ENCODE measurements at regions not wholly inside any gene's neighbourhood (a gene's known extent, or its start where the extent isn't known, plus 50 kb on each side); places are given as distances from the start of the nearest gene placed in this dataset.

DNA sequence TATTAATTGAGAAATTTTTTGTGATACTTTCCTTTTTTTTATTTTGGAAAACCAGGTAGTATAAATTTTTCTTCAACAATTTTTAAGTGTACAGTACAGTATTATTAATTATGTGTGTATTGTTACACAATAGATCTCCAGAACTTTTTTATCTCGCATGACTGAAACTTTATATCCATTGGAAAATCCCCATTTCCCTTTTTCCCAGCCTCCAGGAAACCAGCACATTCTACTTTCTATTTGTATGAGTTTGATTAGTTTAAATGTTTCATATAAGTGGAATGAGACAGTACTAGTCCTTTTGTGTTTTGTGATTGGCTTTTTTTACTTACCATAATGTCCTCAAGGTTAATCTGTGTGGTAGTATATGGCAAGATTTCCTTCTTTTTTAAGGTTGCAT, 399.5 kb upstream of the ARGLU1 start:
- no peak overlapping the region for H2BK5ac ChIP-seq (ENCODE audit: low read depth, low read length, poor library complexity, severe bottlenecking)
- H4K91ac ChIP-seq (ENCODE audit: low read length): no peak overlapping the region
- no peak overlapping the region for H2AFZ ChIP-seq (ENCODE audit: low read depth, low read length)
- WGBS: no CpG with 5 or more reads among the region's 1 CpG
- H3K4ac ChIP-seq (ENCODE audit: low read depth in 1 of 2, low read length in 2 of 2): no peak overlapping the region
- no peak overlapping the region for H3K4me2 ChIP-seq (ENCODE audit: low read length, poor library complexity, severe bottlenecking)
- H3K27ac ChIP-seq (ENCODE audit: low read length, poor library complexity, severe bottlenecking): no peak overlapping the region
- no peak overlapping the region for H3K4me3 ChIP-seq (ENCODE audit: insufficient read depth in 1 of 2, low read depth in 1 of 2, low read length in 2 of 2)
- no peak overlapping the region for H3K23ac ChIP-seq (ENCODE audit: low read length in 2 of 2)
- no peaks in the 10 kb centered on the region for H3K4me1 ChIP-seq (ENCODE audit: control insufficient read depth, insufficient read depth, low read depth, low read length)
- no peak overlapping the region for H2BK15ac ChIP-seq (ENCODE audit: low read depth, poor library complexity, severe bottlenecking)
- no peak overlapping the region for H2BK12ac ChIP-seq (ENCODE audit: low read length in 2 of 2)
- H4K8ac ChIP-seq (ENCODE audit: low read length): no peak overlapping the region
- peaks cover 4% of the 10 kb centered on the region for H3K9me3 ChIP-seq (ENCODE audit: control insufficient read depth, low read length)
- no peak overlapping the region for H2AK5ac ChIP-seq (ENCODE audit: low read length, severe bottlenecking)
- no peak for DNase-seq
- no peak overlapping the region for H3K14ac ChIP-seq (ENCODE audit: low read length in 2 of 2)
- H3K36me3 ChIP-seq (ENCODE audit: control insufficient read depth in 1 of 2, insufficient read depth in 2 of 2, low read depth in 1 of 2, low read length in 2 of 2): no peaks in the 10 kb centered on the region
- H3K79me1 ChIP-seq (replicated peaks; ENCODE audit: low read length, poor library complexity, severe bottlenecking): no peaks in the 10 kb centered on the region
- no peaks in the 10 kb centered on the region for H3K27me3 ChIP-seq (ENCODE audit: control insufficient read depth in 1 of 2, insufficient read depth in 1 of 2, low read length in 2 of 2)
- no peak overlapping the region for H3K18ac ChIP-seq (ENCODE audit: low read depth in 1 of 2, low read length in 2 of 2)
- H3K9ac ChIP-seq (ENCODE audit: low read length): no peak overlapping the region
- H2BK120ac ChIP-seq (ENCODE audit: low read depth, low read length): no peak overlapping the region

DNA sequence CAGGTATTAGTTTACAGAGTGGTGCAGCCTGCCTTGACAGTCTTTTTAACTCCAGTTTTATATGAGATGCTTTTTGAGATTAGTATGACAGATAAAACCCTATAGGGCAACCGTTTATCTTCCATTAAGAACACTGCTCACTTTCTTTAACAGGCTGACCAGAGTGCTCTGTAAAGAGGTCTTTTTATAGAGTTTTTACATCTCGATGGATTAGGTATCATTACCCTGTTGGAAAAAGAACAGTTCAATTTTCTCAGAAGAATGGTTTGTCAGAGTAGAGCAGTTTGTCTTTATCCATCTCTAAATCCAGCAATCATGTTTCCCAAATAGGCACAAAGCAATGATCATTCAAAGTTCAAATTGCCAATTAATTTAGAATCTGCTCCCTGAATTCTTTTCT, 395.2 kb upstream of the ARGLU1 start:
- Histone ChIP-seq H2BK12ac (ENCODE audit: low read length in 2 of 2) (no peak overlapping the region), H3K27me3 (ENCODE audit: control insufficient read depth in 1 of 2, insufficient read depth in 1 of 2, low read length in 2 of 2) (no peaks in the 10 kb centered on the region), H3K4me3 (ENCODE audit: insufficient read depth in 1 of 2, low read depth in 1 of 2, low read length in 2 of 2) (no peak overlapping the region), H3K9me3 (ENCODE audit: control insufficient read depth, low read length) (no peaks in the 10 kb centered on the region), H3K14ac (ENCODE audit: low read length in 2 of 2) (no peak overlapping the region), H4K91ac (ENCODE audit: low read length) (no peak overlapping the region), H3K23ac (ENCODE audit: low read length in 2 of 2) (no peak overlapping the region), H3K27ac (ENCODE audit: low read length, poor library complexity, severe bottlenecking) (no peak overlapping the region), H2BK15ac (ENCODE audit: low read depth, poor library complexity, severe bottlenecking) (no peak overlapping the region), H4K8ac (ENCODE audit: low read length) (no peak overlapping the region), H3K4me1 (ENCODE audit: control insufficient read depth, insufficient read depth, low read depth, low read length) (no peaks in the 10 kb centered on the region), H3K36me3 (ENCODE audit: control insufficient read depth in 1 of 2, insufficient read depth in 2 of 2, low read depth in 1 of 2, low read length in 2 of 2) (no peaks in the 10 kb centered on the region), H2AFZ (ENCODE audit: low read depth, low read length) (no peak overlapping the region), H3K4ac (ENCODE audit: low read depth in 1 of 2, low read length in 2 of 2) (no peak overlapping the region), H3K9ac (ENCODE audit: low read length) (no peak overlapping the region), H3K79me1 (replicated peaks; ENCODE audit: low read length, poor library complexity, severe bottlenecking) (no peaks in the 10 kb centered on the region), H2BK5ac (ENCODE audit: low read depth, low read length, poor library complexity, severe bottlenecking) (no peak overlapping the region), H3K18ac (ENCODE audit: low read depth in 1 of 2, low read length in 2 of 2) (no peak overlapping the region), H2BK120ac (ENCODE audit: low read depth, low read length) (no peak overlapping the region), H3K4me2 (ENCODE audit: low read length, poor library complexity, severe bottlenecking) (no peak overlapping the region), H2AK5ac (ENCODE audit: low read length, severe bottlenecking) (no peak overlapping the region)
- 50% methylated on average over 1 of the region's 2 CpGs for WGBS
- DNase-seq: no peak

DNA sequence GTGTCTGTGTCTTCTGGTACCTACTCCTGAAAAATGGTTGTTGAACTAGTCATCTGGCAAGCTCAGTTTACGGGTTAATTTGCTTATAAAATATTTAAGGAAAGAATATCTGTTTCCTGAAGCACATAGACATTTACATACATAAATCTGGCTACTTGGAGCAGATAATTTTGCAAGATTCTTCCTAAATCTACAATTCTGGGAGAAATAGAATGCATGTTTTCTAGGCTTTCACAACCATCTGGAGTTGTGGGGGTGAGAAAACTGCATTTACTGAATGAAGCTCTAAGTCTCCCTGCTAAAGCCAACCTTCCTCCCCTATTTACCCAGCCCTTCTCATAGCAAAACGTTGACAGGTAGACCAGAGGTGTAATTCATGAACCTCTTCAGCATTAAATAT, 393.7 kb upstream of the ARGLU1 start:
- 27% methylated on average over 1 of the region's 2 CpGs for WGBS

DNA sequence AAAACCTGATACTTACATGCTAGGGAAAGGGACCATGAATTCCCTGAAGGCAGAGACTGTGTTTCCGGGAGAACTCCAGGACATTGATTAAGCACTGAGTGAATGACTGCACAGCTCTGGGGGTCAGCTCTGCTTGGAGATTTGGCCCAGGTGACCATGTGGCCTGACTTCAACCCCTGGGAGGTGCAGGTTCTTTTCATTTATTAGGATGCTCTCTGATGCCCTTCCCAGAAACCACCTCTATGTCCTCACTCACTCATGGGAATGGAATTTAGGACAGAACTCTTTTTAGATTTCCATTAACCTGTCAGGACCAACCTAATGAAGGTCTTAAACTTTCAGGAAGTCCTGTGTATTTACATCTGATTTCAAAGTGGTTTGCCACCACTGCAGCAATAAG, 393.3 kb upstream of the ARGLU1 start:
- Histone ChIP-seq H4K91ac (ENCODE audit: low read length) (no peak overlapping the region), H3K79me1 (replicated peaks; ENCODE audit: low read length, poor library complexity, severe bottlenecking) (no peaks in the 10 kb centered on the region), H2AK5ac (ENCODE audit: low read length, severe bottlenecking) (no peak overlapping the region), H4K8ac (ENCODE audit: low read length) (no peak overlapping the region), H3K4me3 (ENCODE audit: insufficient read depth in 1 of 2, low read depth in 1 of 2, low read length in 2 of 2) (no peak overlapping the region), H3K4me2 (ENCODE audit: low read length, poor library complexity, severe bottlenecking) (no peak overlapping the region), H2BK12ac (ENCODE audit: low read length in 2 of 2) (no peak overlapping the region), H2BK120ac (ENCODE audit: low read depth, low read length) (no peak overlapping the region), H3K18ac (ENCODE audit: low read depth in 1 of 2, low read length in 2 of 2) (no peak overlapping the region), H3K27ac (ENCODE audit: low read length, poor library complexity, severe bottlenecking) (no peak overlapping the region), H3K4ac (ENCODE audit: low read depth in 1 of 2, low read length in 2 of 2) (no peak overlapping the region), H3K27me3 (ENCODE audit: control insufficient read depth in 1 of 2, insufficient read depth in 1 of 2, low read length in 2 of 2) (no peaks in the 10 kb centered on the region), H2BK15ac (ENCODE audit: low read depth, poor library complexity, severe bottlenecking) (no peak overlapping the region), H2BK5ac (ENCODE audit: low read depth, low read length, poor library complexity, severe bottlenecking) (no peak overlapping the region), H3K36me3 (ENCODE audit: control insufficient read depth in 1 of 2, insufficient read depth in 2 of 2, low read depth in 1 of 2, low read length in 2 of 2) (no peaks in the 10 kb centered on the region), H3K14ac (ENCODE audit: low read length in 2 of 2) (no peak overlapping the region), H2AFZ (ENCODE audit: low read depth, low read length) (no peak overlapping the region), H3K4me1 (ENCODE audit: control insufficient read depth, insufficient read depth, low read depth, low read length) (no peaks in the 10 kb centered on the region), H3K9ac (ENCODE audit: low read length) (no peak overlapping the region), H3K23ac (ENCODE audit: low read length in 2 of 2) (no peak overlapping the region), H3K9me3 (ENCODE audit: control insufficient read depth, low read length) (peaks cover 4% of the 10 kb centered on the region)
- WGBS: 87% methylated on average over 1 of the region's 1 CpG
- DNase-seq: no peak

More for the DNA sequence above, 393.7 kb upstream of the ARGLU1 start:
- no peak overlapping the region for H4K8ac ChIP-seq (ENCODE audit: low read length)
- H3K4me3 ChIP-seq (ENCODE audit: insufficient read depth in 1 of 2, low read depth in 1 of 2, low read length in 2 of 2): no peak overlapping the region
- no peaks in the 10 kb centered on the region for H3K4me1 ChIP-seq (ENCODE audit: control insufficient read depth, insufficient read depth, low read depth, low read length)
- no peak overlapping the region for H4K91ac ChIP-seq (ENCODE audit: low read length)
- no peak overlapping the region for H2AFZ ChIP-seq (ENCODE audit: low read depth, low read length)
- H2BK5ac ChIP-seq (ENCODE audit: low read depth, low read length, poor library complexity, severe bottlenecking): no peak overlapping the region
- DNase-seq: no peak
- no peak overlapping the region for H2AK5ac ChIP-seq (ENCODE audit: low read length, severe bottlenecking)
- no peak overlapping the region for H3K18ac ChIP-seq (ENCODE audit: low read depth in 1 of 2, low read length in 2 of 2)
- no peak overlapping the region for H3K4me2 ChIP-seq (ENCODE audit: low read length, poor library complexity, severe bottlenecking)
- no peak overlapping the region for H3K14ac ChIP-seq (ENCODE audit: low read length in 2 of 2)
- no peak overlapping the region for H3K9ac ChIP-seq (ENCODE audit: low read length)
- no peaks in the 10 kb centered on the region for H3K36me3 ChIP-seq (ENCODE audit: control insufficient read depth in 1 of 2, insufficient read depth in 2 of 2, low read depth in 1 of 2, low read length in 2 of 2)
- no peaks in the 10 kb centered on the region for H3K79me1 ChIP-seq (replicated peaks; ENCODE audit: low read length, poor library complexity, severe bottlenecking)
- H3K4ac ChIP-seq (ENCODE audit: low read depth in 1 of 2, low read length in 2 of 2): no peak overlapping the region
- H2BK12ac ChIP-seq (ENCODE audit: low read length in 2 of 2): no peak overlapping the region
- H3K9me3 ChIP-seq (ENCODE audit: control insufficient read depth, low read length): peaks cover 4% of the 10 kb centered on the region
- H2BK15ac ChIP-seq (ENCODE audit: low read depth, poor library complexity, severe bottlenecking): no peak overlapping the region
- H3K23ac ChIP-seq (ENCODE audit: low read length in 2 of 2): no peak overlapping the region
- H3K27me3 ChIP-seq (ENCODE audit: control insufficient read depth in 1 of 2, insufficient read depth in 1 of 2, low read length in 2 of 2): no peaks in the 10 kb centered on the region
- no peak overlapping the region for H2BK120ac ChIP-seq (ENCODE audit: low read depth, low read length)
- no peak overlapping the region for H3K27ac ChIP-seq (ENCODE audit: low read length, poor library complexity, severe bottlenecking)

Measured in mesenchymal stem cell (in vitro differentiated cells and primary cell).